ENCODE measurements at regions not wholly inside any gene's neighbourhood (a gene's known extent, or its start where the extent isn't known, plus 50 kb on each side); places are given as distances from the start of the nearest gene placed in this dataset.

DNA sequence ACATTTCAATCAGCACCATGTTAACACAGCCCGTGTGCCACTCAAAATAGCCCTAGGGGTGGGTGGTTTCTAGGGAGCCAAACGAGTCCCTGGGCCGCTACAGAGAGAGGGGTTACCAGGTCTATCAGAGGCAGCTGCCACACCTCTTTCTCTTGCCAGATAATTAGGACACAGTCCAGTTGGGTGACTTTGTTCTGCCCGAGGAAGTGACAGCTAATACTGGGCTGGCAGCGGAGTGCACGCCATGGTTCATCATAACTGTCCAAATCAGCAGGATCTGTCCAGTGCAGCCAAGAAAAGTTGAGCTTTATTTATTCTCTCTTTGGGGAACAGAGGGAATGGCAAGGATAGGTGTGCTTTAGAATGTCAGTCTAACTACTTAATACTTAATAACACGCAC is 583.8 kb downstream of the BRINP1 start:
- no peak for DNase-seq

GRCh38 chr9:118786877-118787276 is 582.4 kb downstream of the BRINP1 start:
- no peak for DNase-seq

GRCh38 chr9:118809160-118809625 is 560.0 kb downstream of the BRINP1 start:
- DNase-seq: no peak

GRCh38 chr9:118829334-118829733 is 539.9 kb downstream of the BRINP1 start:
- DNase-seq: no peak

DNA sequence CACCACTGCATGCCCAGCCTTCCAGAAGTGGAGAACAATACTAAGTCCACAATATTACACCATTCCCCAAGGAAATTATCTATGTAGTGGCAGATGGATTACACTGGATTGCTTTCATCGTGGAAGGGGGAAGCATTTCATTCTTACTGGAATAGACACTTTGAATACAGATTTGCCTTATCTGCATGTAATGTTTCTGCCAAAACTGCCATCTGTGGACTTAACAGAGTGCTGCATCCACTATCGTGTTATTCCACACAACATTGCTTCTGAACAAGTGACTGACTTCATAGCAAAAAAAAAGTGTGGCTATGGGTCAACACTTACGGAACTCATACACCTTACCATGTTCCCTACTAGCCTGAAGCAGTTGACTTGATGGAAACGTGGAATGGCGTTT is 536.9 kb downstream of the BRINP1 start:
- DNase-seq: no peak

- DNase-seq: no peak
Observed at GRCh38 chr9:118836891-118837290, 532.3 kb downstream of the BRINP1 start.

DNA sequence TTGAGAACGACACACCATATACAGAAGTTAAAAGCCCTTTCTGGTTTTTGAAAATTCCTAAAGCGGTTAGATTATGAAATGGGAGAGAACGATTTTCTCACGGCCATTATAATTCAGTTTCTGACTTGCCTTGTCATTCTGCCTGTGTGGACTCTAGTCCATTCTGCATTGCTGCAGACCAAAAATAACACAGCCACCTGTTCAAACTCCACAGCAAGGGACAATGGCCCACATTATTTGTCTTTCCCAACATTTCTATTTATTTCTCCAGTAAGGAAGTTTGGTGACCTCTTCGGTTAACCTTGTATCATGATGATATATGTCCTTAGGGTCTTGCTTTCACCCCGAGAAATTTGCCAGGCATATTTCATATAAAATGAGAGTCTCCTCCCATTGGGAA is 497.7 kb downstream of the BRINP1 start:
- DNase-seq: no peak

DNA sequence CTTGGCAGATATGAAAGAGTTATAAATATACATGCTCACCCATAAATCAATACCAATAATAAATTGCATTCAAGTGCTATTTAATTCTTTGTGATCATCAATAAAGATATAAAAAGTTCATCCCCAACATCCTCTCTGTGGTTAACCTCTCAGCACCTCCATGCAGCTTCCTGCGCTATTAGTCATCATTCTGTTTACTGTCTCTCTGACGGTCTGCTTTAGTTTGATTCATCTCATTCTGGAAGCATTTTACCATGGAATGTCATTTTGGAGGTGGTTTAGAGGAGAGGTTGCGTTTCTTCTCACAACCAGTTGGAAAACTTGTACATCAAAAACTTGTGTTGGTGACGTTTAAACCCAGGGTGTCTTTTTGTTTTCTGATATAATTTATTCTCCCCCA is 486.6 kb downstream of the BRINP1 start:
- DNase-seq: no peak

GRCh38 chr9:118883411-118883810 is 485.8 kb downstream of the BRINP1 start:
- DNase-seq: no peak

GRCh38 chr9:118891213-118891612 is 478.0 kb downstream of the BRINP1 start:
- DNase-seq: no peak

DNA sequence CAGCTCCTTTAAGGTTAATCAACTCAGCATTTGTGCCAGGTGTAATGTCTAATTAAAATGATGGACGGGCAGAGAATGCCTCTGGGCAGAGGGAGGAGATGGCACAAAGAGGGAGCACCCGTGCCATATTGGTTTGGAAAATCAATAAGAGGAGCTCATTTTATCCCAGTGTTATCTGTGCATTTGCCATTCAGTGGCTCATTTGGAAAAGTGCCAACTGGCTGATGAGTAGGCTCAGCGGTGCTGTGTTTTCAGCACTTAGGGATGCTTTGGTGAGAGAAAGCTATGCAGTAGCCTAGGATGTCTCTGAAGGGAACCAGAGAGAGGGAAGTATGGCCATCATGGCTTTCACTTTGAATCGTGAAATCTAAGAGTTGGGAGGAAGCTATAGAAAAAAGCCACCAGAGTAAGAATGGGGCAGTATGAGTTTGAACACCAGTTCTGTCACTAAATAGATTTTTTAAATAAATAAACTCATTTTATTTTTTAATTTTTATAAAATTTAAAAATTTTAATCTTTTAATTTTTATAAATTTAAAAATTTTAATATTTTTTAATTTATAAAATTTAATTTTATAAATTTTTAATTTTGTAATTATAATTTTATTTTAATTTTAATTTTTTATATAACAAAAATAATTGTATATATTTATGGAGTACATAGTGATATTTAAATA is 472.8 kb downstream of the BRINP1 start:
- DNase-seq: no peak

GRCh38 chr9:118918180-118918579 is 451.1 kb downstream of the BRINP1 start:
- DNase-seq: no peak

GRCh38 chr9:118928722-118929121 is 440.5 kb downstream of the BRINP1 start:
- DNase-seq: no peak

DNA sequence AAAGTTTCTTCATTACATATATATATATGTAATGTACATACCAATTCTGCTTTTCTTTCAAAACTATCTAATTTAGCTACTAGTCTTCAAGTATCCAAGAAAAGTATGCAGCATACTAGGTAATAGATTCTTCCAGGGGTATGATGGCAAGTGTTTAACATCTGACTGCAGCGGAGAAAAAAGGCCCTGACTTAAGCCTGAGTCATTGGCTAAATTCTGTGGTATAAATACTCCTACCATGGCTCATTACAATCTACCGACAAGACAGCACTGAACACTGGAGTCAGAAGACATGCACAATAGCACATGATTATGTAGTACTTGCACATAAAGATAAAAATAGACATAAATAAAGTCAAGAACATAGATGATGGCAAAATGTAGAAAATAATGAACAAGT is 439.9 kb downstream of the BRINP1 start:
- DNase-seq: no peak

- no peak for DNase-seq
Observed at GRCh38 chr9:118931941-118932340, 437.3 kb downstream of the BRINP1 start.

DNA sequence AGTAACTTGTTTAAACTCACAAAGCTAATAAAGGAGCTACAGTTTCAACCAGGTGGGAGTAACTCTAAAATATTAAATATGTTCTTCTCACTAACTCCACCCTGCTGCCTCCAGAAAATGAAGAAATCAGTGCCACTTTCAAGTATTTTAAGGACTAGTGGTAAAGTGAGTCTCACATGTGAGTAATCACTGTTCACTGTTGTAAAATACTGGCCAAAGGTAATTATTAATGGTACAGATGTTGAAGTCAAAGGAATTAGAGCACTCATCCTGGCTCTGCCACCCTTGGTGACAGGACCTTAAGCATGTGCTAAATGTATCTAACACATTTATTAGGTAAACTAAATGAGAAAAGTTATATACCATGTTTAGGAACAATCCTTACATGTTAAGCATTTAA is 430.7 kb downstream of the BRINP1 start:
- DNase-seq: no peak

GRCh38 chr9:118940473-118940872 is 428.8 kb downstream of the BRINP1 start:
- DNase-seq: no peak

GRCh38 chr9:118946669-118947068 is 422.6 kb downstream of the BRINP1 start:
- DNase-seq: no peak

DNA sequence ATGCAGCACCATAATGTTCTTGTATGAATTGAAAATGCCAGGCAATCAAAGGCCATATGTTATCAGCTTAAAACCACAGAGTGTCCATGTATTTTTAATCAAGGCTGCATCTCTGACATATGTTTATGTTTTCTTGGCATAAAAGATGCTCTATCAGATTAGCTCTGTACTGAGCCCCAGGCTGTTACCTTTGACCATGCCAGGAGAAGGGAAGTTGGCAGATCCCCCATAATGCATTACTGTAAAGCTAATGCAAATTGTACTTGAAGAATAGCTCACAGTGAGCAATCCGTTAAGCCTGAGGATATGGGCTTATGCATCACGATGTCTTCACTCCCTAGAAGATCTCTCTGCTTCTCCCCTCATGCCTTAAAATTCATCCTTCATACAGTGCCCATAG is 414.4 kb downstream of the BRINP1 start:
- DNase-seq: no peak

- no peak for DNase-seq
Observed at GRCh38 chr9:118957585-118957984, 411.6 kb downstream of the BRINP1 start.

DNA sequence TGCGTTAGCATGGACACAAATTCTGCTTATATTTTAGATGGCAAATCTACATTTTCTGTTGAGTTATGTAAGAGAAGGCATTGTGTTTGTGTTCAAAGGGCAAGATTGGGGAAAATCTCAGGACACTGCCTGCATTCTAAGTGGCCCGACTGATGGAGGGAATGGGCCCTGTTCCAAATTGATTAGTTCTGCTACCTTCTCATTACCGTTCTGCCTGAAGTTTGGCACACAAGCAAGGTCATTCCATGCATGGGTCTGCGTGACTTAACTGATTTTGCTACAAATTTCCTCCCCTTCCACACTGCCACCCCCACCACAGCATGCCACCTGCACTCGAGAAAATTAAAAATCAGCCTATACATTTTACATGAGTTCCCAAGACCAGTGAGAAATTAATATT is 409.9 kb downstream of the BRINP1 start:
- no peak for DNase-seq

GRCh38 chr9:118961857-118962256 is 407.4 kb downstream of the BRINP1 start:
- DNase-seq: no peak

- DNase-seq: no peak
Observed at GRCh38 chr9:118962426-118962825, 406.8 kb downstream of the BRINP1 start.

GRCh38 chr9:118963674-118964073 is 405.6 kb downstream of the BRINP1 start:
- no peak for DNase-seq

DNA sequence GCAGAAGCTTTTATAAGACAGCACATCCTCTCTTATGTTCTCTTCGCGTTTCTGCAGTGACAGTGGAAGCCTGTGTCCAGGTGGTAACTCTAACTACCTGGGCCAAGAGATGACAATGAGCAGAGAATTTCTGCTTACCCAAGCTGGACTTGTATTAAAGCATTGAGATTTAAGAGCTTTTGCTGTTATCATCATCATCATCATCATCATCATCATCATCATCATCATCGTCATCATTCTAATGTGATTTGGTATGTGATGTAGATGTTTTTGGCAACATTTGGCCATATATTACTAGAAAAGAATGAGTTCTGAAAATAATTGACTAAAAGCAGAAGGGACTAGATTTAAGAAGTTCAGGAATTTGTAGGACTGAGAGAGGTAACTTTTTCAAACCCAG is 401.3 kb downstream of the BRINP1 start:
- DNase-seq: no peak

Data from CD4-positive, alpha-beta T cell treated with Interleukin-4 for 4 hours (primary cell).